HPDE6-E6E7 (cell line): ENCODE measurements at regions not wholly inside any gene's neighbourhood (a gene's known extent, or its start where the extent isn't known, plus 50 kb on each side); places are given as distances from the start of the nearest gene placed in this dataset.

Experiments used
- DNase-seq: peaks from one replicate; pipeline ENCODE4 v3.0.0; 2011; ENCODE audit warnings: missing footprints; ENCODE audit errors: extremely low spot score

DNA sequence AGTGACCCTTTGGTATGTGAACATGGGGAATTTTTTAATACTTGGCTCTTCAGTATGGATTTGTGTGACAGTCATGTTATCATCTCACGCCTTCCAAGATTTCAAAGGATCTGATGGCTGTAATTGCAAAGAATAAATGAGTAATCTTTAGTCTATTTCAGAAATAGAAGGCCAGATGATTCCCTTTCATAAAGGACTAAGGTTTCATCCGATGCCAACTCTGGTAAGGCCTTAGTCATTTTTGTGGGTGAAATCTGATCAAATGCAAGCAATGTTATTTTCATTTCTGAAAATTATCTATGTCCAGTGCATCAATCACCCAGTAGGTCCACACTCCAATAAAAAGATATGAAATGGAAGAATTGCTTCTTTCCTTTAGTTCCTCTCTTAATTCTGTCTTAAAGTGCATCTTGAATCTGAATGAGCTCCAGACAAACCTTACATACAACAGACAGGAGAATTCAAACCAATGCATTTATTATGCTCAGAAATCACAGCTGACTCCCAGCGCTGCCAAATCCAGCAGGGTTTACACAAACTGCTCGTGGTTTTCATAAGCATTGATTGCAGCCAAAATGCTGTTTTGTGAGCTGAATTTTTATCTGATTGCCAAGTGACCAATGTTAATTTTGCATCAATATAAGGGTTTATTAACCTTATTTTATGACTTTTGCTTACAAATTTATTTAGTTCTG, 565.2 kb upstream of the MARCKS start:
- no peak for DNase-seq

DNA sequence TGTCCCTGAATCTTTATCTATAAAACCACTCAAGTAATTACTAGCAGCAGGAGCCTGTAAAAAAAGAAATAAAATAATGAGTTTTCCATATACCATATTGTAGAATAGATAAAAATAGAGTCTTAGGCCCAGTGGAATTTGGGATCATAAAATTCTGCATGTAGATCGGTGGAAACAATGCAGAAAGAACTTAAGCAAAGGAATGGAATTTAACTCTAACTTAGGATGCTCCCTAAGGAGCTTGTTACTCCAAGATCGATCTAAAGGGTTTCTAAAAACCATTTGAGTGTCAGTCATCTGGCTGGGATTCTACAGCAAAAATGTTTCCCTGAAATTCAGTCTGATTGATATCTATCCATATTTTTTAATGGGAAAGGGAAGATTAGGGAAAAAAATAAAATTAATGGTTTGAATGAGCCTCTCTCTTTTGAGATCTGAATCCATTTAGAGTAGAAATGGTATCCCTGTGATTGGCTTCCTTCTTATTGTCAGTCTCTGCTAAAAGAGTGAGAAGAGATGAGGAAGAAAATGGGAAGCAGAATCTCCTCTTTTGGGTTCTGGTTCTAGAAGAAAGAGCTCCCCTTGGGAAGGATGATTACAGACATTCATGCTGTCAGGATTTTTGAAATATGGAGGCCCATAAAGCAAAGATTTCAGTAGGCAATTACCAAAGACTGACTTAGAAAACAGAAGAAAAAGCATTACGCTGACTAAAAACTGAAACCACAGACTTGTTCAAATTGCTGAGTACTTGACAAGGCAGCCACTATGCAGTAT, 564.3 kb upstream of the MARCKS start:
- DNase-seq = no peak

DNA sequence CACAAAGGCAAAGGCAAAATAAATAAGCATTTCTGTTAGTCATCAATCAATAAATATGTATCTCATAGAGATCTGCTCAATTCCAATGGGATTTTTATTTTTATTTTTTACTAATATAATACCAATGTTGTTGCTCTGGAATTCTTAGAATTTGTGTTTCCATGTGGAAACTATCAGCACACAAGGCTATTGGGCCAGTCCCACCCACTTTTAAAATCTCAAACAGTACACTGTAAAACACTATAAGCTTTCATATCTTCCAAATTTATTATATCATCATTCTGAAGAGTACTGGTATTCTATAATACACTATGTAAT, 563.8 kb upstream of the MARCKS start:
- no peak for DNase-seq

DNA sequence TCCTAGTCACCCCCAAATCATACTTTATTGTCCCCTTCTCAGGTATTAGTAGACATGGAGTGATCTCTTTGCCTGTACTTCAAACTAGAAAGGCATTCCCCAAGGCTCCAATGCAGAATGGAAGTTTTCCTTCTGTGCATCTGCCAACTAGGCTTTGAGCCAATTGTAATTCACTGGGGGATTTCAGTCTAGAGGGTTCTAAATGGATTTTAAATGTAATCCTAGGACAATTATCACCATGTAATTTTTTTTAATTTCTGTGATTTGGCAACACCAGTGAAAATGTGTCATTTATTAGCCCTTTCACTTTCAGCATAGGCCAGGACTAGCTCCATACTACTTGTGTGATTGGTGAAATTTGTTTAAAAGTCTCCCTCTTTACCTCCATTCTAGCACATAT, 557.6 kb upstream of the MARCKS start:
- no peak for DNase-seq

DNA sequence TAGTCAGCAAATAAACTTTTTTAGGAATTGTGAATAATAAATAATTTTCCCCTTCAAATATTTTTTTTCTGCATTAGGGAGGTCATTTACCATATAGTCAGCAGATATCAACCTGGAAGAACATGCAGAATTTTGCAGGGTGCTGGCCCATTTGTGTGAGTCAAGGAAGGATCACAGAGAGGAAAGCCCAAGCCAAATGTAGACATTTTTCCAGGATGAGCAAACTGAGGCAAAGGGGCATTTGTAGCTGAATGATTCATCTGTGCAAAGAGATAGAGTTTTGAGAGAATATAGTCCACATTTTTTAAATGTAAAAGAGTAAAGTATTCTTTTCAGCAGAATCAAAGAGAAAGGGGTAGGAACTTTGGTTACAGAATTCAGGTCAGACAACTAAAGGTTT, 555.5 kb upstream of the MARCKS start:
- DNase-seq = no peak

DNA sequence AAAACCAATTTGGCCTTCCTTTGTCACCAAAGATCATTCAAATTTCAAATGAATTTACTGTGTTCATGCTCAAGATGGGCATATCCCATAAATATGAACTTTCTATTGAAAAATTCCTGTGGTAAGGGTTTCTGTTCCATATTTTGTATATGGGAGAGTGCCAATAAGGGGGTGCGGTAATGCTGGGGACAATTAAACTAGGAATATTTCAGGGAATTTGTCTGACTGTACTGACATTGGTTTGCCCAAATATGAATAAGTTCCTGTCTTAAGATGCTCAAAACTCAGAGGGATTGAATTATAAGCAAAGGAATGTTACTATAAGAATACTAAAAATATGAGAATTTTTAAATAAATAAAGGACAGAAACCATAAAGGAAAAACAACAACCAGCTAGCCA, 553.0 kb upstream of the MARCKS start:
- DNase-seq = no peak

DNA sequence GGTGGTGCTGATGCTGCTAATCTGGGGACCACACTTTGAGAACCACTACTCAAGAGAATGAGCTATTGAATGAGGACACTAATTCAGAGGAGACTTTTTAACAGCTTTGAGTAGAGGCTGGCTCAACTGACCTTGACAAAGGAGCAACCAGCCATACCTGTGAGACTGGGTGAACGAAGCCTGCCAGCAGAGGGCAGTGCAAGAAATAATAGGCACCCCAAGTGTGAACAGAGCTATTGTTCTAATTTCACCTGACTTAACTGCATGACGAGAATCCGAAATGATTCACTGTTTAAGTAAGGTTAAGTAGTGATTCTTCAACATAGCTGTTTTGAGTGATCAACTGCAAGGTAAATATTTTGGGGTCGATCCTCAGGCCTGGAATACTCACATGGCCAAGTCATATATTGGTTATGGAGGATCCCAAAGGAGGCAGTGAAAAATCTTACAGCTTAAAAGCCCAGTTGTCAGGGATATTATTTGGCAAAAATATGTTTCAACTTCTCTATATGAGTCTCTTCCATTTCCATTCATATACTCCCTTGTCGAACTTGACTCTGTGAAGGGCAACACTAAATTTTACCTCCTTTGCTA, 550.5 kb upstream of the MARCKS start:
- DNase-seq = peak; percentile 16

DNA sequence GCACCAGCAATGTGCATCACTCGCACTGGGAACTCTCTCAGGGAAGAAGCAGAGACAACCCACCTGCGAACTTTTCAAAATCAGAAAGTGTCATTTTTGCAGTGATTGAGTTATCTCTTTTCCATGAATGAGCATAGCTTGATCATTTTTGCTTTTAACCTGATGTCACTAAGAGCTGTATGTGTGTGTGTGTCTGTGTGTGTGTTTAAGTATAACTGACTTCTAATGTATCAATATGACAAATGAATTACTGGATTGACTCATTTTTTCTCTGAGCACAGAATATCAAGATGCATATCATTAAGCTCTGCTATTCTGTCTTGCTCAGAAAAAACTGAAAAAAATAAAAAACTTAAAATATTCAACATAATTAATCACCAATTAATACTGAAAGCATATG, 548.9 kb upstream of the MARCKS start:
- DNase-seq = no peak

DNA sequence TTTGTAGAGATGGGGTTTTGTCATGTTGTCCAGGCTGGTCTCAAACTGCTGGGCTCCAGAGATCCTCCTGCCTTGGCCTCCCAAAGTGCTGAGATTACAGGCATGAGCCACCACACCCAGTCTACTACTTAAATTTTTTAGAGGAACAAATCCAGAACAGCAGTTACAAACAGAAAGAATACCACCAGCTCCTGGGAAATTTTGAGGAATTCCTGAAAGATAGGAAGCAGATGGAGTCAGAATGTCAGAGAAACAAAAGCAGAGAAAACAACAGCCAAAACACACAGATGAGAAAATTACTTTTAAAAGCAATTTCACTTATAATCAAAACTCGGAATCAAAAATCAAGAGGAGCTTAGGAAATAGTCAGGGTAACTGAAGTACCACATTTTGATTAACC, 543.3 kb upstream of the MARCKS start:
- no peak for DNase-seq

DNA sequence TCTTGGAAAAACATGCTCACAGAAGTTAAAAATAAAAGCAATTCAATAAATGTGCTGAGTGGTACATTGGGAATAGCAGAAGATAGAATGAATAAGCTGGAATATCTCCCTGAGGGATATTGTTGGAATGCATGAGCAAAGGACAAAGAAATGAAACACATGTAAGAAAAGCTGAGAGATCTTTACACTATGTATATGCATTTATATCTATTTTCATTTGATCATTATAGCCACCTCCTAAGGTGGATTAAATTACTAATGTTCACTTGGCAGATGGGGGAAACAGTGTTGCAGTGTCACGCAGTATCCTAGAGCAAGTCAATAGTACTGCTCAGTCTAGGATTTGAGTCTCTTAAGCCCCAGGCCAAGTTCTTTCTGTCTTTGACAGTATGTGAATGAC, 542.0 kb upstream of the MARCKS start:
- no peak for DNase-seq

DNA sequence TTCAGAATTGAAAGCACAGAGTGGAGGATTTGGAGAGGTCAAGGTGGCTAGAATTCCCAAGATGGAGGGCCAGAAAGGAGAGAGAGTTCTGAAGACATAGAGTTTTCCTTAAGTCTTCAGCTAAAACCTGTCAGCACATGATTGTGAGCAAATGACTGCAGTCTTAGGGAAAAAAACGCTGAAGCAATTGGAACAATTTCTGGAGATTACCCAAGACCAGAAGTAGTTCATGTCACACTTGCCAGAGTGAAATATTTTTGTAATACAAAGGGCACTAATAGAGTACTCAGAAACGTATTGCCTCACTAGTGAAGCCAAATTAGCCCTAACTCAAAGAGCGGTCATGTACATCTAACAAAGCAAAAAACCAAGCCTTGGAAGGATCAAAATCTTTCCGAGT, 541.3 kb upstream of the MARCKS start:
- DNase-seq = no peak

DNA sequence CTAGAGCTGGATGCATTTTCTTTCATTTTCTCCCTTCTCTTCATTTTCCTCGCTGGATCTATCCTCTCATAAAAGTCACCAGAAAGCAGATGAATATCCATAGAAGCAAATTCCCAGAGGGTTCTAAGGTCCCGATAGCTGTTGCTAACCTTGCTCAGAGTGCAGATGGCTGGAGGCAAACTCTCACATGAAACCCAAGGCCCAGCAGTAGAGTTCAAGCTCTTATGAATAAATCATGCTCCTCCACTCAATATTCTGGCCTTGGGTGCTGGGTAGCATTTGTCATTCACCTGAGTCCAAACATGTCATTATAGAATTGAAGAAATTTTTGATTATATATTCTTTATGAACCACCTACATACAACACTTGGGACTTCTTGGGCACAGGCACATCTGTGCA, 539.7 kb upstream of the MARCKS start:
- DNase-seq = no peak

DNA sequence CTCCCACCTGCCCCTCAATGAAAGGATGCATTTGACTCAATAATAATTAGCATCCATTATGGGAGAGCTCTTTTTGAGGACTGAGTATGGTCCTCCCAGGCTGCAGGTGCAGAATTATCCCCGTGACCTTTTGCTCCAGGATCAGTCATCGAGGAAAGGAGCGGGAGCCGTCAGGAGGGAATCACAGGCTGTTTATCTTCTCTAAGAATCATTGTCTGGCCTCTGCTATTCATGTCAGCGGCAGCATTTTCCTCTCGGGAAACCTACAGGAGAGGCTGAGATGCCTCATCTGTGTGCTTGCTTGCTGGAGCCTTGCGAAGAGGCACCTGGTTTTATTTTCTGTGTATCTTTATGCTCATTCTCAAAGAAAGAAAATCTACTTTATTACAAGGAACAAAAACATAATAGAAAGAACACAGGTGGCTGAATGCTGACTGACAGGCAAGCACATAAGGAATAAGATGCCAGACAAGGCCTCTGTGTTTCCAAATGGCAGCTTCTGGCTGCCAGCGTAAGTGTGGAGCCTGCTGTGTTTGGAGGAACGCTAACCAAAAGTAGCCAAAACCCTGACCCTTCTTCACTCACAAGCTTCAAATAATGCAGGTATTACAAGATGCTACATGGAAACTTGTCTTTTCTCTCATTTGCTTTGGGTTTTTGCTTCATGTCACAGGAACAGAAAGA, 539.1 kb upstream of the MARCKS start:
- DNase-seq = no peak

DNA sequence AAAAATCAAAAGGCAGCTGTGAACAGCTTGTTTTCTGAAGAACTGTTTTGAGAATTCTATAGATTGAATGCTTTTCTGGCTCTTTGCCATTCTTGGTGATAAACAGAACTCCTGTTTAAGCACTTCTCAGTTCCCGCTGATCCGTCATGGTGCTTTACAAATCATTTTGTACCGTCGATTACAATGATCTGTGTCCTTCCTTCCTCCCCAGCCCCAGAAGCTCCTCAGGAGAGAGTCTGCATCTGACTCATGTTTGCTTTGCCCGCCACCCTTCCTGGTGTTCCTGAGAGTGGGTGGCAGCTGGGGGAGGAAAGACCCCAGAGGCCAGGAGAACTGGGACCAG, 538.6 kb upstream of the MARCKS start:
- no peak for DNase-seq

DNA sequence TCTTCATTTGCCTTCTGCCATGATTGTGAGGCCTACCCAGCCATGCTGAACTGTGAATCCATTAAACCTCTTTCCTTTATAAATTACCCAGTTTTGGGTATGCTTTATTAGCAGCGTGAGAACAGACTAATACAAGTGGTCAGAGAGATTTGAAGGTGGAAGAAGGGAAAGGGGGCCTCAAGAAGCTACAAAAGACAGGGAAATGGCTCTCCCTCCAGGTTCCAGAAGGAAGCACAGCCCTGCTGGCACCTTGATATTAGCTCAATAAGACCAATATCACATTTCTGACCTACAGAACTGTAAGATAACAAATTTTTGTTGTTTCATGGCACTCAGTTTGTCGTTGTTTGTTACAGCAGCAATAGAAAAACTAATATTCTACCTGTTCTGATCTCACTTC, 536.5 kb upstream of the MARCKS start:
- DNase-seq = no peak

DNA sequence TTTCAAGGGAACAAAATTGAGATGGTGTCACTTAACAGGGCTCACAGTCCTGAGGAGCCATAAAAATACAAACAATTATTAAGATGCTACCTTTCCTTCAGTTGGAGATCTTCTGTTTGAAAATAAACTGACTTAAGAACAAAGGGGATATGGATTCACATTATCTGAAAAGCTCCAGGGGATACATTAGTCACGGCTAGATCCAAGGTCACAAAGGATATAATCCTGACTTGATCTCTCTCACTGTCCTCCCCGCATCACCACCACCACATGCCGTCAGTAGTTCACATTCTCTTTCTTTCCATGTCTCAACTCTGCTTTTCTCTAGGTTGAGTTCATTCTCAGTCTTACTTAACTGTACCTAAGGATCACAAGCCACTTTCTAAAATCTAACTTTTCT, 530.4 kb upstream of the MARCKS start:
- DNase-seq = no peak

DNA sequence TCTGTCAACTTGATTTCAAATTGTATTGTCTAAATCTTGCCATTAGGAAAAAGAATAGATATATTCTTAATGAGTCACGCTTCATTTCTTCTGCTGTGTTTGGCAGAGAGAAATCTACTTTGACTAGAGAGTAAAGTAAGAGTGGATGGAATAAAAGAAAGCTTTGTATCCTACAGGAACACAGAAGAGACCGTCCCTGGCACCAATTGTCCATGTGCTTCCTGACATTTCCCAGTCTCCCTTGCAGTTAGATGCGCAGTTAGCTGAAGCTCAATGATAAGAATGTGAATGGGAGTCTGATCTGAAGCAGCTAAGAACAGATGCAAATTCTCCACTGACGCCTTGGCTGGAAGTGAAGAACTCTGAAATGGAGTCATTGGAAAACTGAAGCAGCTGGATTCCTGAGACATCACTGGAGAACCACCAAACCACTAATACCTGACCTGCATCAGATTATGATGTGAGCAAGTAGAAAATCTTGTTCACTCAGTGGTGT, 528.2 kb upstream of the MARCKS start:
- DNase-seq = no peak

DNA sequence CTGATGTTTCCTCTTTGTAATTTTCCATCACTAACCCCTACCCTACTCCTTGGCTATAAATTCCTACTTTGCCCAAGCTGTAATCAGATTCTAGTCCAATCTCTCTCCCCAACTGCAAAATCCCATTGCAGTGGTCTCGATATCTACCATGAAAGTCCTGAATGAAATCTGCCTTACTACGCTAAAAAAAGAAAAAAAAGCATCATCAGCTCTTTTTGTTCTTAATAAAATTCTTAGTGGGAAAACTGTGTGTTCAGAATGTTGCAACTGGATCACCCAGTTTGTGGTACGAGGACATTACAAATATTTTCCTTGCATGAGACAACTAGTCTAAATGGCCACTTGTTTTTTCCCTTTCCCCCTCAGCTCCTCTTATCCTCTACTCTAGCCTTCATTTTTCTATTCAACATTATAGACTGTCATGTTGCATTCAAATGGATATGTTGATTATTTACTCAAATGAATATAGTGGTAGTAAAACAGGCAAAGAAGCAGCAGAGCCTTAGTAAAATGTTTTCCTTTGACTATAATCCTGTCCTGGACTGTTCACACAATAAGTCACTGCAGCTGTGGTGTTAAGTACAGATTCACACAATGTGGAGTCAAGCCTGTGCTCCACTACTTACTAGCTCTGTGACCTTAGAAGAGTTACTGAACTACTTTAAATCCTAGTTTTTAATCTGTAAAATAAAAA, 527.1 kb upstream of the MARCKS start:
- DNase-seq = no peak

DNA sequence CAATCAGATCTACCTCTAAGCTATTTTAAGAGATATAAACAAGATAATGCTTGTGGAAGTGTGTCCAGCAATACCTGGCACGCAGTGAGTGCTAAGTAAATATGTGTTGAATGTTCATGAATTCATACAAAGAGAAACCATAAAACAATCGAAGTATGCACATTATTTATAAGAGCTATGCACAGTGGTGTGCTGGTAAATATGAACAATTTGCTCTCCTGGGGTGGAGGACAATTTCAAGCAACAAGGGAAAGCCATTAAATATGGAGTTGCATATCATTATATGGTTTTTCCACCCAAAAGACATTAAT, 526.6 kb upstream of the MARCKS start:
- DNase-seq = no peak

DNA sequence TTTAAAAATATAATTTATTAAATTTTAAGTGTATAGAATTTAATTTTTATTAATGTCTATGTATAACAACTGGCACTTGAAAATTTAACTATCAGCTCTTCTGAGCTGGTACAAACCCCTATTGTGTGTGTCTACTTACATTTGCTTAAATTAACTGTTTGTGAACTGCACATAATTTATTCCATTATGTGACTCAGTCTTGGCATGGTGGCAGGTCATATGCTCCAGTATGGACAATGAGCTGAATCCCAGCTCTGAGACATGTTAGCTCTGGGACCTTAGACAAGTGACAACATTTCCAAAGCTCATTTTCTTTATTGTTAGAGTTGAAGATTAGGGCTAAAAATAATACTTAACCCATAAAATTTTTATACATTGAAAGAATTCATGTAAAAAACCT, 526.1 kb upstream of the MARCKS start:
- DNase-seq = no peak

DNA sequence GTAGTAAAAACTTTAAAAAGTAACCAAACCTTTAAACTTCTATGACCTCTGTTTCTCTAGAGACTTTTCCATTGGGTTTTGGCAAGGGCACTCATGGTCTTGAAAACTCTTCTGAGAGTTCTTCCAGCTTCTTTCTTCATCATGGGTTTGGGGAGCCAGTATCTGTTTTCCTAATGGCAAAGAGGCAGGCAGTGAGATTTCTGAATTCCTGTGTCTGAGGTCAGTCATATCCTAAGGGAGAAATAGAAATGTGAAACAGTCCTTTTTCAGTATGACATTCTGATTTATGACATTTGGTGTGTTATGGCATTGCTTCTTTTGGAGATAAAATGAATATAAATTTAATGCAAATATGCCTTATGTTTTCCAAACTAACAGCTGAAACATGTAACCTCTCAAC, 518.5 kb upstream of the MARCKS start:
- DNase-seq = no peak

DNA sequence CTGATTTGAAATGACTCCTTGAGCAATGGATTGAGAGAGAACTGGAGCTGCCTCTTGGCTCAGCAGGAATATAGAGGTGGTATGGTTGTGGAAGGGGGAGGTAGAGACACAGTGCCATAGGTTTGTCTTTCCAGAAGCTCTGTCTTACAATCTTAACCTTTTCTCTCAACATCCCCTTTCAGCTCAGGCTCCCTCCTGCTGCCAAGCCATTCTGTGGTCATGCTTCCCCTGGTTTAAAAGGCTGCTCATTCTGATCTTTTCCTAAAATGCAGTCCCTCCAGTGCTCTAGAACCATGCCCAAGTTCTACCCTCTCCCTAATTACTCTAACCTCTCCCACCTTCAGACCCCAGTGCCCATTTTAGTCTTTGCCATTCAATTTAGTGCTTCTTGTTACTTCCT, 517.9 kb upstream of the MARCKS start:
- DNase-seq = no peak
